GM10847 (cell line): ENCODE measurements at regions not wholly inside any gene's neighbourhood (a gene's known extent, or its start where the extent isn't known, plus 50 kb on each side); places are given as distances from the start of the nearest gene placed in this dataset.

Source experiments
- POLR2A ChIP-seq: IDR thresholded peaks from 2 replicates; pipeline ENCODE4 v1.6.1; 2011; ENCODE audit not compliant: insufficient read length; ENCODE audit errors: extremely low read depth

DNA sequence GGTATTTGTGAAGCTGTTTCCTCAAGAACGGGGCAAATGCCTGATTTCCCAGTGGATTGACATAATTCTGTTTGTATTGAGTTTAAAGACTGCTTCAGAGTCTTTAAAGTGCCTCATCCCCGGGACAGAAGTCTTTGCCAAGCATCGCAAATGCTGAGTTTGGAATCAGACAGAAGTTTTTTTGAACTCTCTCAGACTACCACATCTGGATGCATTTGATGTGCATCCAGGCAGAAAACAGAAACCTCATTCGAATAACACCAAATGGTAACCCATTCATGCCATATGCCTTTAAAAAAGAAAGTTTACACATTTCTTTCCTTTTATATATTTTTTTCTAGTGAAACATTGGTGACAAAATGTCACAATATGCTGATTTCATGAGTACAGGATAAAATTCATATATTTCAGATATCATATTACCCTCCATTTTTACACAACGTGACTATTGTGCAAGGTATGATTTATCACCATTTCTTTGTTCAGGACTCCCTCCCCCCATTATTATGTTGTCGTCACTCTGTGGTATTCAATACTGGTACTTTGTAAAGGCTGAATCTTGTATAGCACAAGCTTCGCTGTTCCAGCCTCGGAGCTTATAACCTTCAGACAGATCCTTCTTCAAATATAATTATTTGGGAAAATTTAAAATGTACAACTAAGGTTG is 91.1 kb downstream of the ZNF608 start:
- TF ChIP-seq POLR2A = no peak

DNA sequence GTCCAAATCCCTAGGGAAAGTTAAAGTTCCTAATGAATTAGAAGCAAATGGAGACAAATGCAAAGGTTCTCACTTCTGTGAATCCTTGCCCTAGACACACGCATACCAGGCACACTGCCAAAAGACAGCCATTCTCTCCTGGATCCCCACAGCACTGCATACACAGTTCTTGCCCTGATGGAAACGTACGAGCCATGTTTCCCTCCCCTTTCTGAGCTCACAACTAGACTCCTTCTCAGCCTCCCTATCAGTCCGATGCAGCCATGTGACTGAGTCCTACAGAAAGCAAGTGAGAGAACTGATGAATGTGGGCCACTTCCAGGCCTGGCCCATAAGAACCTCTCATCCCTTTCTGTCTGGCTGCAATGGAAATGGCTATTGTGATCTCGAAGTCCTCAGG is 92.0 kb downstream of the ZNF608 start:
- no peak for TF ChIP-seq POLR2A

DNA sequence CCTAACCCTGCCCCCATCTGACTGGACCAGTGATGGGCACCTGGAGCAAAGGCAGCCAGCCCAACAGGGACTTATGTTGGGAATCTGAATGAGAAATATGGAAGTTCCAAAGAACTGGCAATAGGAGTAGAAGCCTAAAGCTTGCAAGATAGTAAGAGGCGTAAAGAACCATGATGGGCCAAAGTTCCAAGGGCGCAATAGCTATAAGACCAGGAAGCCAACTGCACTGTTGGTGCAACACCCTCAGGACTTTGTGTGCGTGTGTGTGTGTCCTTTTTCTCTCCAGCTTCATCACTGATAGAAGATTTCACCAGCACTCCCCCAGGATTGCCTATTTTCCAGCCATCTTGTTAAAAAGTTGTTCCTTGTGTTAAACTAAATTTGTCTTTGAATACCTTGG is 92.8 kb downstream of the ZNF608 start:
- no peak for TF ChIP-seq POLR2A

DNA sequence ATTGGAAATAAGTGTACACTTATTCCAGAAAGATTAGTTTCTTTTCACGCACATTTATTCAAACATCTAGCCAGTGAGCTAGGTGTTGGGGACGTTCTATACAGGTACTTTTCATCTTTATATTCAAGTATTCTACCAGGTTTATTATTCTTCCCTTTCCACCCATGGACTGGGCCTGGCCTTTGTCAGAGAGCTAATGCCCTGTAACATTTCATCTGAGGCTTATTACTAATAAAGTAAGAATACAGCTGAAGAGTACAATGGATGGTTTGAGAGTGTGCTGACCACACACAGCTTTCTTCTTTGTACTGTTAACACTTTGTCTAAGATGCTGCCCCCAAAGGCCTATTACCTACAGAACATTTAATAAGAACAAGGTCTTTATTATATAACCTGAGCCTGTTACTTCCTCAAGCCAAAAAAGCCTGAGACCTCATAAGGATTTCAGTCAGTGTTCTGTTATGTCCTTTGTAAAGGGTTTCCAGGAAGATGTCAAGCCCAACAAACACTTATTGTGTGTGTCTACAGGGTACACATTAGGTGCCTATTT is 93.5 kb downstream of the ZNF608 start:
- TF ChIP-seq POLR2A = no peak

DNA sequence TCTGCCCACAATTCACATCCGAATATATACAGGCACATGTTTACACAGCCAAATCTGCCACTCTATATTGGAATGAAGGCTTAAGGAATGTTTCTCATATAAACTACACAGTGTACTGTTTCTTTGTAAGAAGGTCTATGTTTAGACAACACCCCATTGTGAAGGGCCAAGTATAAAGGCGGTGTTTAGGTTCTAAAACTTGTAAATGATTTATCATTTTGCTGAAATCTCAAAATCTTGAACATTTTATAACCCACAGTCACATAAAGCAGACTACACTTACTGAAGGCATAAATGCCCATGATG is 94.0 kb downstream of the ZNF608 start:
- no peak for TF ChIP-seq POLR2A

DNA sequence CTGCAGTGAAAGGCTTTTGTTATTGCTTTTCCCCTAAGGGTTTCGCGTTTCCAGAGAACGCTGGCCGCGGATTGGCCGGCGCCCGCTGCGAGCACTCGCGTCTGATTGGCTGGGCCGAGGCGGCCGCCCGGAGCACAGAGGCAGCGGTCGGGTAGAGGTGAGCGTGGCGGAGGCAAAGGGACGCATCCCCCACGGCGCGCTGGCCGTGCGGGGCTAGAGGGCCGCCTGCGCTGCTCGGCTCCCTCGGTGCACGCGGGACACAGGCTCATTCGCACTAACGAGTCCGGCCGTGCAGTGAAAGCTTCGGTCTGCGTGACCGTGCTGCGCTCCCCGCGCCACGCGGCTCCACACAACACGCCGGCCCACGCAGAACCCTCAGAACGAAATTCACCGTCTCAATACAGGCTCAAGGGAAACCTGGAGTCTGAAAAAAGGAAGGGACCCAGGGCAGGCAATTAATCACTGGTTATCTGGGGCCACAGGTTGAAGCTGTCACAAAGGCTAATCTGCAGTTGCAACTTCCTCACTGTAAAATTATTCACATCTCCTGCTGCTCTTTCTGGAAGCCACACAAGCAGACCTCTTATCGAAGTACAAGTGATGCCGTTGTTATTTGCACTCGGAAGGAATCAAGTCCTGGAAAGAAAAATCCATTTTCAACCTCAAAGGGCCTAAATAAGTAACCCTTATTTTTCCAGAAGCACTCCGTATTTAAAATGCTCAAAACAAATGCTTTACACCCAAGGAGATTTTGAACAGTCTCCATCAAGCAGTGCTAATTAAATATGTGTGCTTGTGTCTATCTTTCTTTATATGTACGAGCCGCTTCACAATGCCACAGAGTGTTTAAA is 94.6 kb downstream of the ZNF608 start:
- TF ChIP-seq POLR2A = peak; percentile 21

DNA sequence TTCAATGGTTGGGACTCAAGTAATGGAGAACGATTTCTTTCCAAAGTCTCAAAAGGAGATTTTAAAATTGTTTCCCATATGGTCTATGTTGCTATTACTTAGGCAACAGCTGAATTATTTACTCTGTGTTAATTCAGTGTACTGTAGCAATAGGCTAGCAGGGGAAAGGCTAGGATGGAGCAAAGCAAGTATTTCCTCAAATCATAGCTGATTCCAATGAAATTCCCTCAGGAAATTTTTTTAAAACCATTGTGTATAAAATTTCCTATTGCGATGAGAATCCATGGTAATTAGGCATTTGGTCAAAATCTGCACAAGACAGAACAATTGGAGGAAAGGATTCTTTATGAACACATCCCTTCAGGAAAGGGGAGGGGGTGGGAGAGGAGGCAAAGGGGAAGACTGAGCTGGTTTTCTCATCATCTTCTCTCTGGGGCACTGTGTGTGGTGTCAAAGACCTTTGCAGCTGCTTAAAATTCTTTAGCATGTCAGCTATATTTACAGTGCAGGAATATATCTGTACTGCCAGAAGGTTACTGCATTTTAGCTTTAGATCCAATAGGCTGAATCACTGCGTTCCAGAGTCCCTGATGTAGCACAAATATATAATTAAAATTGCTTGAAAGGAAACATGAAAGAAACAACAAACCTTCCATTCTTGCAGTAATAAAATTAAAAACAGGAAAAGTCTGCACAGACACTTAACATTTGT is 95.3 kb downstream of the ZNF608 start:
- no peak for TF ChIP-seq POLR2A

DNA sequence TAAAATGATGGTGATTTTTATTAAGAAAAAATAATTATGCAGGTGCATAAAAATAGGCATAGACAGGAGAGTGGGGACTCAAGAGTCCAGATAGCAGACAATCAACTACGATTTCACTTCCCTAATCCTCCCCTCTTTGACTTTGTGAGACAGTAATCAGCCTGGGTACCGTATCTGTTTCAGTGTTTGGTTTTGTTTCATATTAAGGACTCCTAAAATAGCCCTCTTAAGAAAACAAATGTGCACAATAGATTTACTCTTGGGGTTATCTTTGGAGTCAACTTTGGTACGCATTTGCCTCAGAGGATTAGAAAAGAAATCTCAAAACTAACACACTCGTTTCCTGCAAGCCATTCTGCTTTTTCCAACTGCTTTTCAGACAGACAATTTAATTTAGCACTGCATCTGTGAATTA is 96.3 kb downstream of the ZNF608 start:
- no peak for TF ChIP-seq POLR2A

DNA sequence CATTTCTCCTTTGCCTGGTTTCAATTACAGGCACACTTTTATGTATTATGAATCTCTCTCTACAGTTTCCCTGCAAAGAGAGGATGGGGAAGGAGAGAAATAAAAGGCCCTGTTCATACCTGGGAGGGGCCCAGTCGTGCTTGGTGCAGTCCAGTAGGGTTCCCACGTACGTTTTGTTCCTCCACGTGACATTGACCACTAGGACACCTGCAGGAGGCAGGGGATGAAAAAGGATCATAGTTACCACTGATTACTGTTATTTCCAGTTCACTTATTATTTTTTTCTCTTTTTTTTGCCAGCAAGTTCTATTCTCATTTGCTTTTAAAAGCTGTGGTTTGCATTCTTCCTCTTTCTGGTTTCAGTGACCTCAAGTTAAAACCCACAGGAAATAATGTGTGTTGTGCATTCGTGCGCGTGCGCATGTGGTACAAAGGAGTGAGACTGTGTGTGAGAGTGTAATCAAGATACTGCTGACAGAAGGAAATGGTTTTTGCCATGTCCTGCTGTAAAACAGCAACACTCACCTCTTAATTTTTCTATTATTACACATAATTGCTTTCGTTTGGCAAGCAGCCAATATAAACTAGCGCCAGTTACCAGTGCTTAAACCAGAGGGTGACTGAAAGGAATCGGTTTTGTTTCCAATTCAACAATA is 96.8 kb downstream of the ZNF608 start:
- no peak for TF ChIP-seq POLR2A

DNA sequence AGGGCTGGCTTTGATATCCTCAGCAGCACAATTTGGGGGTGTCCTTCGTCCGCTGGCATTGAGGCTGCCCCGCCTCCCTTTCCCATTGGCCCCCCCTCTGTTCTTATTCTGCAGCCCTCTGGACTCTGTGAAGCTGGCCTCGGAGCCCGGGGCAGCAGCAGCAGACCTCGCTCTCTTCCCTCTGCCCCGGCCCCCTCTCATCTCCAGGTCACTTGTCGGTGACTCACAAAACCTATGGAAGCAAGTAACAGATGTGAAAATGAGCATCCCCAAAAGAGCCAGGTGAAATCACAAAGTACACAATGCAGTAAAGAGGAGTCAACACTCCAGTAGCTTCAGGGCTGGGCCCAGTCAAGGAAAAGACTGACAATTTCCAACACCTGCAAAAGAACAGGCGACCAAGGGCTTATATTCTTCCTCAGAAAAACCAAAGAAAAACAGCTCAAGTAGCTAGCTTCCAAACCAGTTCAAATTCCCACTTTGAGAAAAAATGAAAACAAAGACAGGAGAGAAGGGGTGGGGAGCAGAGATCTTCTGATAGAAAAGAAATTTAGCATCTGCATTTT is 97.5 kb downstream of the ZNF608 start:
- no peak for TF ChIP-seq POLR2A

DNA sequence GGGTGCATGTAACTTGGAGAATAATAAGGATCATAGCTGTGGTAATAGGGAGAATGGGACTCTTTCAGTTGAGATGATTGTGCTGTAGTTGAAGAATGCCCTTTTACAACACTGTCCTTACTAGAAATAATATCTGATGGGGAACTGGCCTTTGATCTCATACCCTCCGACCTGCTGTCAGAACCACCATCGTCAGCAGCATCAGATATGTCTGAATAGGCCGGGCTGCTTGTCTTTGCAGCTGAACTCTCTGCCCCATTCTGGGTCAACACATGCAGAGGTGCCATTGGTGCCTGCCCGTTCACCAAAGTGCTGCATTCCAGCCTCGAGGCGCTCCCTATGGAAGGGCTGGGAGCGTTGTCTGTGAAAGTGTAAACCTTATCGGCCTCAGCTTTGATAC is 99.1 kb downstream of the ZNF608 start:
- TF ChIP-seq POLR2A = no peak

DNA sequence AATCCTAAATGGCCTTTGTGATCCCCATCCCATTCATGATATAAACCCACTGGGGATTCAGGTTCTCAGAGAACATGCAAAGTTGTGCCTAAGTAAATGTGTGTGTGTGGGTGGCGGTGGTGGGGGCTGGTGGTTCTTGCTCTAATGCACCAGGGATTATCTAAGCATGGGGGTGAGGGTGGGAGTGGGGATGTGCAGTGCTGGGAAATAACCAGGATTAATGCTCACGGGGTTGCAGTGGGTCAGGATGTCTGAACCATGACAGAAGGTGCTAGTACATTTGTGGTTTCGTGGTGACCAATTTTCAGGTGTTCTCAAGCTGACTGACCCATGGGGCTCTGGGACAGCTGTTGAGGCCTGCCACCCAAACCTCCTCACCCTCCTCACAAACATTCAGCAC is 101.0 kb downstream of the ZNF608 start:
- TF ChIP-seq POLR2A = no peak

DNA sequence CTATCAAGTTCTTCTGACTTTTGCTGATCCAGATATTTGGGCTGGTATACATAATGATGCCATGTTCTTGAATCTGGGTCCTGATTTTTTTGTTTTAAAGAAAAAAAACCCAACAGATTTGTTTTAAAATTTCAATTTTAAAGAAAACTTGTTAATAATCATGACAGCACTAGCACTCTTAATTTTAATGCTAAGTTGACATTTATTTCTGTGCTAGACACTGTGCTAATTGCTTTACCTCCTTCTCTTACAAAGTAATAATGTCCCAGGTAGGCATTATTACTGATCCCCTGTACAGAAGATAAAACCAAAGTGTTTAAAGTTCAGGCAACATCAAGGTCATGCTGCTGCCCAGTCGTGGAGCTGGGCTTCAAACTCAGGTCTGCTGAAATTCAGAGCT is 101.9 kb downstream of the ZNF608 start:
- no peak for TF ChIP-seq POLR2A

DNA sequence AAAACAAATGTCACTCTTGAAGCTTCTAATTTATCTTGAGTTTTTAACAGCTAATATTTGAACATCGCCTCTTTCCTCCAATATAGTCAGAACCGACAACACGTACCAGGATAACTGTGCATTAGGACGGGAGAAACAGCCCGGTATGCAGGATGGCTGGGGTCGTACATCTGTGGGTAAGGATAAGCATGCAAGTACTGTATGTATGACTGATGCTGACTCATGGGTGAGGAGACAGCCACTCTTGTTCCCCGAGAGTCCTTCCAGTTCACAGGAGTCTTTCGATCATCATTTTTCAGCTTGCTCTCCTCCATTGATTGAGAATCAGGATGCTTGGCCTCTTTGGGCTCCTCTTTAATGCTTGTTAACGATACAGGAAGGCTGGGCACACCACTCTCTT is 102.3 kb downstream of the ZNF608 start:
- TF ChIP-seq POLR2A = no peak

DNA sequence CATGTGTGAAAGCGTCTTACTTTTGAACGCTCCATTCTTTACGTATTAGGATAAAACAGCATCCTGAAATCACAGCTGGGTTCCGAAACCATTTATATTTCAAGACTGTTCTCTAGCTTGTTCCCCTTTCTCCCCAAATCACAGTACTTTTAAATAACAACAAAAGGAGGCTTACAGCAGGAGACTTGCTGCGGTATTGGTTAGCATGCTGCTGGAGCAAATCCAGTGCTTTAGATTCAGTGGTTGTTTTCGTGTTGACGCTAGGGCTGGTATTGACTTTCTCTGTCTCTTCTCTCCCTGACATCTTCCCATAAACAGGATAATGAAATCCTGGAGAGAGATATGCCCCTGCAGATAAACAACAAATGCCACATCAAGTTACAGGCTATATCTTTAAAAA is 103.1 kb downstream of the ZNF608 start:
- TF ChIP-seq POLR2A = no peak

DNA sequence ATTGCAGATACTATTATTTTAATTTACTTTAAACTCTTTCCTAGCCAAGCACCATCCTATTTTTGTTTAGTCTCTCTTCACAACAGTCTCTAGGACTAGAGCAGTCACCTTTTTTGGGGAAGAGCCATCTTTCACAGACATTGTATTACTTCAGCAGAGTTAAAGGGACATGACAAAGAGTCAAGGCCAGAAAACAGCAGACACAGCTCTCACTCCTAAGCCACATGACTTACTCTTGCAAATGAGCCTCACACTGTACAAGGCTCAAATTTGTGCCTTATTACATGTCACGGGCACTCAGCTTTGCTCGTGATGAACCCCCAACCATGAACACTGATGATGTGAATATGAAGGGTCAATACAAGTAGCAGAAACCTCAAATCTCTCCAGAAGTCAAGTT is 104.3 kb downstream of the ZNF608 start:
- no peak for TF ChIP-seq POLR2A
